ENCODE measurements at regions not wholly inside any gene's neighbourhood (a gene's known extent, or its start where the extent isn't known, plus 50 kb on each side); places are given as distances from the start of the nearest gene placed in this dataset.

GRCh38 chr20:11333634-11334033 lies 584.1 kb upstream of the BTBD3 start:
- no peak for TF ChIP-seq CTCF (conservative IDR thresholded peaks at IDR 0.05)
- no peak for TF ChIP-seq EZH2 (IDR thresholded peaks at IDR 0.05; ENCODE audit: low read depth)
